Neural progenitor cell (in vitro differentiated cells): ENCODE measurements at regions not wholly inside any gene's neighbourhood (a gene's known extent, or its start where the extent isn't known, plus 50 kb on each side); places are given as distances from the start of the nearest gene placed in this dataset.
A peak's percentile ranks its signal among the peaks of the same experiment; 100 is the strongest.

Experiments used
- DNase-seq: peaks from one replicate; pipeline ENCODE4 v3.0.0-alpha.2; 2016; ENCODE audit warnings: low spot score
- H2AFZ ChIP-seq: fragments of 200-600 bp; sonication (generic); replicated peaks from 2 replicates; pipeline ENCODE4 v1.6.1; 2016; ENCODE audit warnings: antibody characterized with exemption
- H3F3A ChIP-seq: fragments of 200-600 bp; sonication (generic); 2 replicates; pipeline ENCODE4 v1.6.1; 2016; ENCODE audit warnings: antibody characterized with exemption, low read depth
- H3K27ac ChIP-seq: fragments of 200-600 bp; sonication (generic); 2 replicates; pipeline ENCODE4 v1.5.1; 2016; ENCODE audit warnings: mild to moderate bottlenecking
- H3K27me3 ChIP-seq: fragments of 200-600 bp; sonication (generic); 2 replicates; pipeline ENCODE4 v1.6.1; 2016; ENCODE audit warnings: mild to moderate bottlenecking, moderate library complexity
- H3K36me3 ChIP-seq: fragments of 200-600 bp; sonication (generic); 2 replicates; pipeline ENCODE4 v1.5.1; 2016
- H3K4me1 ChIP-seq: fragments of 200-600 bp; sonication (generic); 2 replicates; pipeline ENCODE4 v1.6.1; 2016; ENCODE audit warnings: mixed run types
- H3K4me2 ChIP-seq: fragments of 200-600 bp; sonication (generic); 2 replicates; pipeline ENCODE4 v1.6.1; 2016
- H3K4me3 ChIP-seq: fragments of 200-600 bp; sonication (generic); 2 replicates; pipeline ENCODE4 v1.5.1; 2016
- H3K79me2 ChIP-seq: fragments of 200-600 bp; sonication (generic); 2 replicates; pipeline ENCODE4 v1.6.1; 2016; ENCODE audit warnings: low read depth
- H3K9ac ChIP-seq: fragments of 200-600 bp; sonication (generic); 2 replicates; pipeline ENCODE4 v1.6.1; 2016
- H3K9me3 ChIP-seq: fragments of 200-600 bp; sonication (generic); 2 replicates; pipeline ENCODE4 v1.5.1; 2016; ENCODE audit warnings: low read depth
- H4K20me1 ChIP-seq: fragments of 200-600 bp; sonication (generic); 2 replicates; pipeline ENCODE4 v1.6.1; 2016; ENCODE audit warnings: low read depth
- H3K27ac Mint-ChIP-seq: 3 replicates; pipeline ENCODE4 v1.8.0; 2021; ENCODE audit warnings: mixed read lengths
- H3K27me3 Mint-ChIP-seq: 2 replicates; pipeline ENCODE4 v1.8.0; 2022; ENCODE audit warnings: low read depth, mild to moderate bottlenecking, inconsistent platforms, moderate library complexity, mixed read lengths; ENCODE audit not compliant: insufficient read depth
- H3K36me3 Mint-ChIP-seq: 3 replicates; pipeline ENCODE4 v1.8.0; 2021; ENCODE audit warnings: mixed read lengths
- H3K4me1 Mint-ChIP-seq: 3 replicates; pipeline ENCODE4 v1.8.0; 2021; ENCODE audit warnings: mixed read lengths
- H3K4me3 Mint-ChIP-seq: 3 replicates; pipeline ENCODE4 v1.8.0; 2021; ENCODE audit warnings: mild to moderate bottlenecking, moderate library complexity, mixed read lengths
- H3K9me3 Mint-ChIP-seq: 3 replicates; pipeline ENCODE4 v1.8.0; 2020; ENCODE audit warnings: mixed read lengths
- CTCF ChIP-seq: fragments of 200-600 bp; sonication (generic); IDR thresholded peaks from 2 replicates; pipeline ENCODE4 v1.5.1; 2017; ENCODE audit warnings: antibody characterized with exemption, mild to moderate bottlenecking
- EZH2 ChIP-seq: fragments of 200-600 bp; sonication (generic); IDR thresholded peaks from 2 replicates; pipeline ENCODE4 v1.6.1; 2017; ENCODE audit warnings: antibody characterized with exemption, mild to moderate bottlenecking, moderate library complexity
- EZH2phosphoT487 ChIP-seq: fragments of 200-600 bp; sonication (generic); IDR thresholded peaks from 2 replicates; pipeline ENCODE4 v1.6.1; 2017; ENCODE audit warnings: antibody characterized with exemption

DNA sequence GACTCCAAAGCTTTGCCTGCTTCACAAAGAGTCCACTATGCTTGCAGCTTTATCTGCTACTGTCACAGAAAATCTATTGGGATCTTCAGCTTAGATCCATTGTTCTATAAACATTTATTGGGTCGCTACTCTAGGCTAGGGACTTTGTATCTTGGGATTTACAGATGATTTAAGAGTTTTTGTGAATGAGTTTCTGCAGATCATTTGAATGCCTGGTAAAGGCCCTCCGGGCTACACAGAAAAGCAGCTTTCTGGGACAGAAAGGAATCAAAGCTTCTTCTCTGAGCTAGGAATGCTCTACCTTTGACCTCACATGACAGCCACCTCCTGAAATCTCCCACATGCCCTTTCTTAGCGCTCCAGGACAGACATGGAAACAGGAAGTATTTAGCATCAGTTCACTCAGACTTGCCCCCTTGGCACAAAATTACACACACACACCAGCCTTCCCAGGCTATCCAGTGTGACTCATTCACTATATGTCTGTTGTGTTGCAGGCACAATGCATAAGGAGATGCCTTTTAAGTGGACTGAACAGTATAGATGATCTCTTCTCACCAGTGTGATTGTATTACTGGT, 492.4 kb downstream of the DACH1 start:
- H3K27ac ChIP-seq: no peak overlapping the region
- peaks cover 8% of the 10 kb centered on the region for H3K4me1 ChIP-seq
- peak overlapping the region; percentile 73 for H2AFZ ChIP-seq
- H3F3A ChIP-seq: no peaks in the 10 kb centered on the region
- H3K36me3 ChIP-seq: no peaks in the 10 kb centered on the region
- Mint-ChIP-seq H3K4me3 (no peak overlapping the region), H3K27ac (peak overlapping the region; percentile 21), H3K4me1 (peaks cover 14% of the 10 kb centered on the region), H3K9me3 (no peaks in the 10 kb centered on the region), H3K27me3 (peaks cover 2% of the 10 kb centered on the region), H3K36me3 (no peaks in the 10 kb centered on the region)
- H3K4me2 ChIP-seq: no peak overlapping the region
- TF ChIP-seq EZH2 (no peak), CTCF (no peak), EZH2phosphoT487 (no peak)
- no peaks in the 10 kb centered on the region for H3K27me3 ChIP-seq
- DNase-seq: peak; percentile 17
- no peaks in the 10 kb centered on the region for H3K79me2 ChIP-seq
- no peaks in the 10 kb centered on the region for H4K20me1 ChIP-seq
- H3K9me3 ChIP-seq: no peaks in the 10 kb centered on the region
- H3K9ac ChIP-seq: no peak overlapping the region
- H3K4me3 ChIP-seq: no peak overlapping the region

DNA sequence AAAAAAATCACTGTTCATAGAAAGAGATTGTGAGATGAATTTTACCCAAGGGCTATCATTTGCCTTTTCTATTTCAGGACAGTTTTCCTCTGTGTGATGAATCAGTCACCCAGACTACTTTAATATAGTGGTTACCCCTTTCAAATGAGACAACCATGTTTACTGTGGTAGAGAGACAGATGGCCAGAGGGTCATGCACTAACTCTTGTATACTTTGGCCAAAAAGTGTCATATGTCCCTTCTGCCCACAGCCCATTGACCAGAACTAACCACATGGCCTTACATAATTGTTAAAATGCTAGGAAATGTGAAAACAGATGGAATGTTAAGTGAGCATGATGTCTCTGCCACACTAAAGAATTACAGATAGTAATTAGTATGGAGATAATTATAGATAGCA, 498.7 kb downstream of the DACH1 start:
- Histone ChIP-seq H4K20me1 (no peaks in the 10 kb centered on the region), H3K4me1 (no peaks in the 10 kb centered on the region), H3K36me3 (no peaks in the 10 kb centered on the region), H3K27me3 (no peaks in the 10 kb centered on the region), H3K27ac (no peak overlapping the region), H3K9me3 (no peaks in the 10 kb centered on the region), H3K4me2 (no peak overlapping the region), H3K9ac (no peak overlapping the region), H3K4me3 (no peak overlapping the region), H2AFZ (no peak overlapping the region), H3K79me2 (no peaks in the 10 kb centered on the region), H3F3A (no peaks in the 10 kb centered on the region)
- Mint-ChIP-seq H3K9me3 (no peaks in the 10 kb centered on the region), H3K36me3 (no peaks in the 10 kb centered on the region), H3K27me3 (peaks cover 3% of the 10 kb centered on the region), H3K4me3 (no peak overlapping the region), H3K4me1 (no peaks in the 10 kb centered on the region), H3K27ac (no peak overlapping the region)
- TF ChIP-seq CTCF: no peak
- TF ChIP-seq EZH2phosphoT487: no peak
- TF ChIP-seq EZH2: no peak
- DNase-seq: no peak

GRCh38 chr13:71360041-71360440, 507.0 kb downstream of the DACH1 start:
- no peak overlapping the region for H2AFZ ChIP-seq

More at GRCh38 chr13:71360041-71360440, 507.0 kb downstream of the DACH1 start:
- Mint-ChIP-seq H3K9me3 (no peaks in the 10 kb centered on the region), H3K4me3 (no peak overlapping the region), H3K4me1 (no peaks in the 10 kb centered on the region), H3K27ac (no peak overlapping the region), H3K27me3 (no peaks in the 10 kb centered on the region), H3K36me3 (no peaks in the 10 kb centered on the region)
- Histone ChIP-seq H3F3A (no peaks in the 10 kb centered on the region), H3K27ac (no peak overlapping the region), H3K9me3 (no peaks in the 10 kb centered on the region), H3K79me2 (no peaks in the 10 kb centered on the region), H4K20me1 (no peaks in the 10 kb centered on the region), H3K36me3 (no peaks in the 10 kb centered on the region), H3K9ac (no peak overlapping the region), H3K4me2 (no peak overlapping the region), H3K4me1 (no peaks in the 10 kb centered on the region), H3K4me3 (no peak overlapping the region), H3K27me3 (no peaks in the 10 kb centered on the region)
- TF ChIP-seq CTCF: no peak
- no peak for TF ChIP-seq EZH2
- TF ChIP-seq EZH2phosphoT487: no peak
- no peak for DNase-seq
